HepG2 (cell line): ENCODE measurements at regions not wholly inside any gene's neighbourhood (a gene's known extent, or its start where the extent isn't known, plus 50 kb on each side); places are given as distances from the start of the nearest gene placed in this dataset.

Experiments used
- ATAC-seq: fragments of 200-7000 bp; cut with Tn5 transposase; 3 replicates; pipeline ENCODE4 v1.9.1; 2020; ENCODE audit warnings: mild to moderate bottlenecking, moderate library complexity
- BruUV-seq: library from RNA; stranded (reverse); fragments of 400-500 nt; replicated peaks from 2 replicates; lab custom pipeline; 2021; lab: Mats Ljungman, UMichigan
- CTCF ChIA-PET: fragments of 300-600 bp; formaldehyde crosslinking; extraction: SDS; loops from one replicate; lab custom pipeline; 2021; ENCODE audit warnings: low total read pairs, inconsistent platforms, low intra/inter-chr PET ratio; lab: Yijun Ruan, JAX
- POLR2A ChIA-PET: fragments of 350-600 bp; sonication (Branson Sonifier 250); formaldehyde crosslinking; loops from one replicate; lab custom pipeline; 2020; ENCODE audit warnings: antibody characterized with exemption, inconsistent platforms; lab: Yijun Ruan, JAX
- DNase-seq: peaks from one replicate; pipeline ENCODE4 v3.0.0-alpha.2; 2015; ENCODE audit warnings: low spot score
- FAIRE-seq: peaks from 3 replicates; lab custom pipeline; 2011; peaks lifted over from hg19 to GRCh38; lab: Jason Lieb, UNC
- H2AFZ ChIP-seq: one replicate; pipeline ENCODE4 v1.6.1; 2011; ENCODE audit warnings: low read length, inconsistent platforms
- H3K27ac ChIP-seq: fragments of 300-600 bp; 3 replicates; pipeline ENCODE4 v1.8.0; 2011; ENCODE audit warnings: mixed run types, mild to moderate bottlenecking, mixed read lengths, low read length, inconsistent platforms; ENCODE audit not compliant: insufficient read depth; ENCODE audit errors: extremely low read length
- H3K27me3 ChIP-seq, 2 experiments: fragments of 200-600 bp in 1 of 2; 2 replicates in 1 of 2; 3 replicates in 1 of 2; pipeline versions ENCODE4 v1.6.0 to v1.8.0; 2011; ENCODE audit warnings: low read length in 2 of 2, mild to moderate bottlenecking in 2 of 2, moderate library complexity in 2 of 2, inconsistent platforms in 1 of 2; ENCODE audit not compliant: insufficient read depth in 2 of 2, control insufficient read depth in 1 of 2
- H3K36me3 ChIP-seq, 2 experiments: fragments of 200-600 bp in 1 of 2; replicated peaks in 1 of 2; 2 replicates in 1 of 2; 3 replicates in 1 of 2; pipeline versions ENCODE4 v1.5.1 to v1.8.0; 2011; ENCODE audit warnings: low read length in 2 of 2, inconsistent platforms in 1 of 2; ENCODE audit not compliant: insufficient read depth in 2 of 2, control insufficient read depth in 1 of 2
- H3K4me1 ChIP-seq: 2 replicates; pipeline ENCODE4 v1.5.1; 2012; ENCODE audit warnings: low read length, inconsistent platforms; ENCODE audit not compliant: insufficient read depth
- H3K4me2 ChIP-seq: 2 replicates; pipeline ENCODE4 v1.6.0; 2011; ENCODE audit warnings: low read depth, low read length, inconsistent platforms
- H3K4me3 ChIP-seq, 3 experiments: fragments of 200-600 bp in 1 of 3; sonication (generic), shearing (Covaris generic) in 1 of 3; replicated peaks in 1 of 3; 2 replicates each; pipeline ENCODE4 v1.5.1; 2011 to 2016; ENCODE audit warnings: low read length in 3 of 3, inconsistent platforms in 2 of 3, low read depth in 2 of 3, mild to moderate bottlenecking in 2 of 3, control low read depth in 1 of 3, mixed read lengths in 1 of 3; ENCODE audit not compliant: insufficient read depth in 1 of 3
- H3K79me2 ChIP-seq: one replicate; pipeline ENCODE4 v1.6.1; 2011; ENCODE audit warnings: low read length, inconsistent platforms; ENCODE audit not compliant: insufficient read depth
- H3K9ac ChIP-seq: 2 replicates; pipeline ENCODE4 v1.6.0; 2011; ENCODE audit warnings: mild to moderate bottlenecking, low read depth, low read length, inconsistent platforms; ENCODE audit not compliant: insufficient read depth
- H3K9me3 ChIP-seq: 2 replicates; pipeline ENCODE4 v1.5.1; 2012; ENCODE audit warnings: mild to moderate bottlenecking, low read length
- H4K20me1 ChIP-seq: 2 replicates; pipeline ENCODE4 v1.6.0; 2011; ENCODE audit warnings: inconsistent platforms, mild to moderate bottlenecking, low read length, moderate library complexity; ENCODE audit not compliant: insufficient read depth
- ASH2L ChIP-seq: fragments of 300-600, 200-600 bp; sonication (generic); IDR thresholded peaks from 2 replicates; pipeline ENCODE4 v1.7.0; 2017; ENCODE audit warnings: low read depth, mild to moderate bottlenecking, moderate library complexity, mixed read lengths, low read length; ENCODE audit not compliant: insufficient read length
- CBFB ChIP-seq: sonication (generic); formaldehyde crosslinking; IDR thresholded peaks from 2 replicates; pipeline ENCODE4 v1.4.0; 2020; ENCODE audit warnings: missing genetic modification reagents
- KLF16 ChIP-seq, 2 experiments: sonication (generic) in 1 of 2; formaldehyde crosslinking in 1 of 2; IDR thresholded peaks; 2 replicates each; pipeline versions ENCODE4 v1.6.1 to v1.8.0; 2016 to 2023; ENCODE audit warnings: missing genetic modification reagents in 2 of 2, missing compliant biosample characterization in 1 of 2
- MED8 ChIP-seq: sonication (generic); formaldehyde crosslinking; IDR thresholded peaks from 2 replicates; pipeline ENCODE4 v1.8.1; 2023; ENCODE audit warnings: mild to moderate bottlenecking, missing genetic modification reagents; ENCODE audit not compliant: insufficient replicate concordance
- MEF2D ChIP-seq: sonication (generic); formaldehyde crosslinking; IDR thresholded peaks from 2 replicates; pipeline ENCODE4 v1.5.1; 2020; ENCODE audit warnings: mild to moderate bottlenecking, missing genetic modification reagents
- MTF2 ChIP-seq: sonication (generic); formaldehyde crosslinking; IDR thresholded peaks from 2 replicates; pipeline ENCODE4 v1.5.0; 2020; ENCODE audit warnings: missing genetic modification reagents, borderline replicate concordance
- SIN3B ChIP-seq: fragments of 150-350 bp; IDR thresholded peaks from 2 replicates; pipeline ENCODE4 v1.6.1; 2014; ENCODE audit warnings: low read length
- SNAPC2 ChIP-seq: sonication (generic); formaldehyde crosslinking; IDR thresholded peaks from 2 replicates; pipeline ENCODE4 v1.8.1; 2022; ENCODE audit warnings: mild to moderate bottlenecking, missing genetic modification reagents
- TAF15 ChIP-seq: fragments of 200-400 bp; formaldehyde crosslinking; IDR thresholded peaks from one replicate; pipeline ENCODE4 v1.6.1; 2018; ENCODE audit warnings: mild to moderate bottlenecking, low read depth, low read length; ENCODE audit not compliant: poor library complexity, severe bottlenecking
- TRIM22 ChIP-seq: fragments of 450-650 bp; IDR thresholded peaks from 2 replicates; pipeline ENCODE4 v1.6.1; 2017
- U2AF2 ChIP-seq: fragments of 200-400 bp; formaldehyde crosslinking; IDR thresholded peaks from 2 replicates; pipeline ENCODE4 v1.6.1; 2017; ENCODE audit warnings: low read depth, mild to moderate bottlenecking, low read length
- ZBTB42 ChIP-seq: sonication (generic); formaldehyde crosslinking; IDR thresholded peaks from 2 replicates; pipeline ENCODE4 v1.5.0; 2020; ENCODE audit warnings: mild to moderate bottlenecking, missing genetic modification reagents
- ZNF207 ChIP-seq: fragments of 450-650 bp; IDR thresholded peaks from 2 replicates; pipeline ENCODE4 v1.6.1; 2016; ENCODE audit warnings: antibody characterized with exemption, borderline replicate concordance
- ZNF550 ChIP-seq: sonication (generic); formaldehyde crosslinking; IDR thresholded peaks from 2 replicates; pipeline ENCODE4 v1.4.0; 2020; ENCODE audit warnings: mild to moderate bottlenecking, missing genetic modification reagents, borderline replicate concordance
- ZNF564 ChIP-seq: sonication (generic); formaldehyde crosslinking; IDR thresholded peaks from 2 replicates; pipeline ENCODE4 v1.8.1; 2023; ENCODE audit warnings: mild to moderate bottlenecking, missing genetic modification reagents
- ZNF784 ChIP-seq: sonication (generic); formaldehyde crosslinking; IDR thresholded peaks from 2 replicates; pipeline ENCODE4 v1.5.1; 2020; ENCODE audit warnings: missing genetic modification reagents, mild to moderate bottlenecking, borderline replicate concordance
- WGBS: methylation state at CpG from one replicate; pipeline ENCODE4 v1.1.6; 2017; ENCODE audit warnings: low lambda C conversion rate; 5-methylcytosine and 5-hydroxymethylcytosine counted together
- in situ Hi-C: cut with HindIII; loops from 2 replicates; pipeline ENCODE4 v1.10.0; 2017; ENCODE audit warnings: low pct_unique_long_range_greater_than_20kb; ENCODE audit not compliant: extremely low pct_ligation_motif_present
- intact Hi-C: fragments of 100-400 bp; cut with micrococcal nuclease; formaldehyde crosslinking; loops from one replicate; pipeline ENCODE4 v1.10.0; 2022; ENCODE audit not compliant: unreplicated experiment
- TF ChIP-seq, protein P1 (sequence below): IDR thresholded peaks from 2 replicates; pipeline ENCODE4 v1.6.1; 2016; ENCODE audit warnings: missing biosample characterization, missing genetic modification reagents, low read depth

DNA sequence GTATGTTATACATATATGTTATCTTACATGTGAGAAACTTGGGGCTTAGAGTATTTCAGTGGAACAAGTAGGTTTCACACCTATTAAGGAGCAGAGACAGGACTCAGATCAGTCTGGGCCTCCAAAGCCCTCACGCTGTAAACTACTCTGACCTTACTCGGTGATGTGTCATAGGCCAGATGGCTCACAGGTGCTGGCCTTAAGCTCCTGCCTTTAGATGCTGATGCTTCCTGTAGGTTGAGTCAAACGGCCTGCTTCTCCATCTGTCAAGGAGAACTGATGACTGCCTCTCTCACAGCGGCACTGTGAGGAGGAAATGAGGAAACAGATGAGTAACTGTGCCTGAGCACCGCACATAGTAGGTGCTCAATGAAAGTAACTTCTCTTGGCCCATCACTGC, 312.6 kb upstream of the COBL start (continued):
- TF ChIP-seq, protein P1, sequence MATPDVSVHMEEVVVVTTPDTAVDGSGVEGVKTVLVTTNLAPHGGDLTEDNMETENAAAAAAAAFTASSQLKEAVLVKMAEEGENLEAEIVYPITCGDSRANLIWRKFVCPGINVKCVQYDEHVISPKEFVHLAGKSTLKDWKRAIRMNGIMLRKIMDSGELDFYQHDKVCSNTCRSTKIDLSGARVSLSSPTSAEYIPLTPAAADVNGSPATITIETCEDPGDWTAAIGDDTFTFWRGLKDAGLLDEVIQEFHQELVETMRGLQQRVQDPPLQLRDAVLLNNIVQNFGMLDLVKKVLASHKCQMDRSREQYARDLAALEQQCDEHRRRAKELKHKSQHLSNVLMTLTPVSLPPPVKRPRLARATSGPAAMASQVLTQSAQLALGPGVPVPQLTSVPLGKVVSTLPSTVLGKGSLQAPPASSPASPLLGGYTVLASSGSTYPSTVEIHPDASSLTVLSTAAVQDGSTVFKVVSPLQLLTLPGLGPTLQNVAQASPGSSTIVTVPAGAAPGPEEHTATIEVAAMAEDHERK (CRISPR knock-in tag) = no peak
- no peak for TF ChIP-seq MED8 (CRISPR knock-in tag)
- TF ChIP-seq KLF16 (CRISPR knock-in tag; IDR thresholded peaks at IDR 0.05) = no peak
- TF ChIP-seq CBFB (CRISPR knock-in tag) = no peak
- no peak for TF ChIP-seq ZNF784
- no peak for TF ChIP-seq ASH2L
- TF ChIP-seq ZNF564 (CRISPR knock-in tag) = no peak

- Histone ChIP-seq H3K79me2 (no peaks in the 10 kb centered on the region), H3K36me3 (no peaks in the 10 kb centered on the region), H2AFZ (no peak overlapping the region), H3K4me2 (no peak overlapping the region), H4K20me1 (no peaks in the 10 kb centered on the region), H3K9ac (no peak overlapping the region), H3K27me3 (no peaks in the 10 kb centered on the region), H3K27ac (no peak overlapping the region), H3K9me3 (no peaks in the 10 kb centered on the region), H3K4me1 (no peaks in the 10 kb centered on the region), H3K4me3 (no peak overlapping the region)
- intact Hi-C loops (no loop called here), in situ Hi-C loops (no loop called here)
- ATAC-seq (no peak), DNase-seq (no peak), FAIRE-seq (no peak)
- CTCF ChIA-PET = no interaction called here
- POLR2A ChIA-PET = no interaction called here
- TF ChIP-seq MTF2 = no peak
- no peak for TF ChIP-seq SNAPC2 (CRISPR knock-in tag)
- no peak for TF ChIP-seq ZBTB42 (CRISPR knock-in tag)
- no peak for TF ChIP-seq ZNF550 (CRISPR knock-in tag)
- TF ChIP-seq U2AF2 = no peak
- TF ChIP-seq TRIM22 = no peak
- TF ChIP-seq ZNF207 = no peak
- TF ChIP-seq MEF2D (CRISPR knock-in tag) = no peak
- no peak for TF ChIP-seq SIN3B
- TF ChIP-seq TAF15 = no peak
- no TSS peak for BruUV-seq
- WGBS = 8% methylated on average over 2 of the region's 2 CpGs
Measured at GRCh38 chr7:51621956-51622355, 305.3 kb upstream of the COBL start.
